ENCODE measurements at regions not wholly inside any gene's neighbourhood (a gene's known extent, or its start where the extent isn't known, plus 50 kb on each side); places are given as distances from the start of the nearest gene placed in this dataset.
A peak's percentile ranks its signal among the peaks of the same experiment; 100 is the strongest.

- no peak for TF ChIP-seq CTCF (IDR thresholded peaks at IDR 0.05; ENCODE audit: unreplicated experiment in 3 of 3)
- H3K9me3 Mint-ChIP-seq = peaks cover 3% of the 10 kb centered on the region
- peaks cover 4% of the 10 kb centered on the region for H3K36me3 Mint-ChIP-seq (ENCODE audit: low read depth)
Observed at GRCh38 chr4:123869286-123870215, 473.0 kb downstream of the SPRY1 start.

GRCh38 chr4:123870216-123870876 is 473.8 kb downstream of the SPRY1 start:
- no peaks in the 10 kb centered on the region for H3K27me3 Mint-ChIP-seq (ENCODE audit: low read depth)
- H3K27ac Mint-ChIP-seq = peak overlapping the region; percentile 78 to 84 (median 84)
- H3K36me3 Mint-ChIP-seq (ENCODE audit: low read depth) = peaks cover 4% of the 10 kb centered on the region
- TF ChIP-seq CTCF (IDR thresholded peaks at IDR 0.05; ENCODE audit: unreplicated experiment in 3 of 3) = no peak
- peak overlapping the region in 1 of 3 experiments; percentile 14 for H3K4me3 Mint-ChIP-seq
- H3K4me1 Mint-ChIP-seq = peaks cover 56% of the 10 kb centered on the region
- peaks cover 3% of the 10 kb centered on the region for H3K9me3 Mint-ChIP-seq

More at GRCh38 chr4:123869286-123870215, 473.0 kb downstream of the SPRY1 start:
- Mint-ChIP-seq H3K27me3 (ENCODE audit: low read depth) (no peaks in the 10 kb centered on the region), H3K27ac (peak overlapping the region; percentile 78 to 84 (median 84)), H3K4me3 (no peak overlapping the region), H3K4me1 (peaks cover 51% of the 10 kb centered on the region)

GRCh38 chr4:123871341-123871740 is 474.7 kb downstream of the SPRY1 start:
- H3K4me1 Mint-ChIP-seq = peaks cover 60% of the 10 kb centered on the region
- peak overlapping the region; percentile 76 to 84 (median 84) for H3K27ac Mint-ChIP-seq
- H3K27me3 Mint-ChIP-seq (ENCODE audit: low read depth) = no peaks in the 10 kb centered on the region
- no peak for TF ChIP-seq CTCF (IDR thresholded peaks at IDR 0.05; ENCODE audit: unreplicated experiment in 3 of 3)
- H3K4me3 Mint-ChIP-seq = no peak overlapping the region
- H3K36me3 Mint-ChIP-seq (ENCODE audit: low read depth) = peaks cover 4% of the 10 kb centered on the region
- H3K9me3 Mint-ChIP-seq = peaks cover 3% of the 10 kb centered on the region

- H3K4me3 Mint-ChIP-seq = peak overlapping the region in 1 of 3 experiments; percentile 5
- H3K27ac Mint-ChIP-seq = peak overlapping the region; percentile 34 to 84 (median 70)
- H3K36me3 Mint-ChIP-seq (ENCODE audit: low read depth) = peaks cover 9% of the 10 kb centered on the region
- H3K9me3 Mint-ChIP-seq = peaks cover 11% of the 10 kb centered on the region
- H3K4me1 Mint-ChIP-seq = peaks cover 67% of the 10 kb centered on the region
- no peaks in the 10 kb centered on the region for H3K27me3 Mint-ChIP-seq (ENCODE audit: low read depth)
- no peak for TF ChIP-seq CTCF (IDR thresholded peaks at IDR 0.05; ENCODE audit: unreplicated experiment in 3 of 3)
Observed at GRCh38 chr4:123874063-123874462, 477.5 kb downstream of the SPRY1 start.

- Mint-ChIP-seq H3K27me3 (ENCODE audit: low read depth) (peaks cover 4% of the 10 kb centered on the region), H3K4me3 (peak overlapping the region in 1 of 3 experiments; percentile 26)
- no peak for TF ChIP-seq CTCF (IDR thresholded peaks at IDR 0.05; ENCODE audit: unreplicated experiment in 3 of 3)
Observed at GRCh38 chr4:123876143-123876542, 479.5 kb downstream of the SPRY1 start.

More at GRCh38 chr4:123876143-123876542, 479.5 kb downstream of the SPRY1 start:
- peak overlapping the region; percentile 67 to 84 (median 77) for H3K27ac Mint-ChIP-seq
- peaks cover 21% of the 10 kb centered on the region for H3K36me3 Mint-ChIP-seq (ENCODE audit: low read depth)
- H3K9me3 Mint-ChIP-seq = peaks cover 18% of the 10 kb centered on the region
- peaks cover 47% of the 10 kb centered on the region for H3K4me1 Mint-ChIP-seq
